Right atrium auricular region (tissue), 2 donors: ENCODE measurements at regions not wholly inside any gene's neighbourhood (a gene's known extent, or its start where the extent isn't known, plus 50 kb on each side); places are given as distances from the start of the nearest gene placed in this dataset.

Source experiments
- DNase-seq: peaks from one replicate; pipeline ENCODE4 v3.0.0-alpha.2; 2019; ENCODE audit warnings: low spot score
- H3K27ac ChIP-seq, 2 donors: fragments of 200-600 bp; sonication (generic); 1 replicate in 1 of 2; 2 replicates in 1 of 2; pipeline ENCODE4 v1.5.1; 2016 to 2019
- H3K27me3 ChIP-seq, 2 donors: fragments of 200-600 bp; sonication (generic); one replicate each; pipeline versions ENCODE4 v1.5.1 to v1.6.0; 2017 to 2019
- H3K36me3 ChIP-seq: fragments of 200-600 bp; sonication (generic); one replicate; pipeline ENCODE4 v1.5.1; 2016
- H3K4me1 ChIP-seq, 2 donors: fragments of 200-600 bp; sonication (generic); one replicate each; pipeline versions ENCODE4 v1.5.1 to v1.6.0; 2017 to 2019
- H3K4me3 ChIP-seq, 2 donors: fragments of 200-600 bp; sonication (generic); 1 replicate in 1 of 2; 2 replicates in 1 of 2; pipeline ENCODE4 v1.5.1; 2017 to 2019; ENCODE audit warnings: mild to moderate bottlenecking in 1 of 2, moderate library complexity in 1 of 2
- H3K9me3 ChIP-seq, 2 donors: fragments of 200-600 bp; sonication (generic); one replicate each; pipeline ENCODE4 v1.5.1; 2019
- TF ChIP-seq, protein P1 (sequence below), 2 donors: fragments of 200-600 bp; sonication (generic); IDR thresholded peaks; one replicate each; pipeline ENCODE4 v1.5.1; 2019; ENCODE audit warnings: antibody characterized with exemption in 2 of 2

DNA sequence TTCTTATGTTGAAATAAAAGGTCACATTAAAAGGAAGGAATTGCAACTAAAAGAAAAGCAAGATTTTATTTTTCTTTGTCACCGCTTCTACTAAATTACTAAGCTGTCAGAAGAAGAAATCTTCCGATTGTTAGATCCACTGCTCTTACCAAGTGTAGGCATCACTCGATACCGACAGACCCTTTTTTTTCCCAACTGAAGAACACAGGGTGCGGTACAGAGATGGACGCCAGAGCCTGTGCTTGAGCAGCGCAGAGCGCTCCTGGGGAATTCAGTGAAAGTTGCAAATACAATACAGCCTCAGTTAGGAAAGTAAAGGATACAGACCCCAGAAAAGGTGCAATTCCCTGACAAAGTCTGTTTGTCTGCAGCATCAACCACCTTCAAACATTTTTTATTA is 94.9 kb upstream of the WDR17 start:
- peaks cover 0 to 14% of the 10 kb centered on the region in 2 donors for H3K9me3 ChIP-seq
- H3K4me1 ChIP-seq, result no peaks in the 10 kb centered on the region
- TF ChIP-seq, protein P1, sequence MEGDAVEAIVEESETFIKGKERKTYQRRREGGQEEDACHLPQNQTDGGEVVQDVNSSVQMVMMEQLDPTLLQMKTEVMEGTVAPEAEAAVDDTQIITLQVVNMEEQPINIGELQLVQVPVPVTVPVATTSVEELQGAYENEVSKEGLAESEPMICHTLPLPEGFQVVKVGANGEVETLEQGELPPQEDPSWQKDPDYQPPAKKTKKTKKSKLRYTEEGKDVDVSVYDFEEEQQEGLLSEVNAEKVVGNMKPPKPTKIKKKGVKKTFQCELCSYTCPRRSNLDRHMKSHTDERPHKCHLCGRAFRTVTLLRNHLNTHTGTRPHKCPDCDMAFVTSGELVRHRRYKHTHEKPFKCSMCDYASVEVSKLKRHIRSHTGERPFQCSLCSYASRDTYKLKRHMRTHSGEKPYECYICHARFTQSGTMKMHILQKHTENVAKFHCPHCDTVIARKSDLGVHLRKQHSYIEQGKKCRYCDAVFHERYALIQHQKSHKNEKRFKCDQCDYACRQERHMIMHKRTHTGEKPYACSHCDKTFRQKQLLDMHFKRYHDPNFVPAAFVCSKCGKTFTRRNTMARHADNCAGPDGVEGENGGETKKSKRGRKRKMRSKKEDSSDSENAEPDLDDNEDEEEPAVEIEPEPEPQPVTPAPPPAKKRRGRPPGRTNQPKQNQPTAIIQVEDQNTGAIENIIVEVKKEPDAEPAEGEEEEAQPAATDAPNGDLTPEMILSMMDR (IDR thresholded peaks at IDR 0.05), result no peak
- H3K27me3 ChIP-seq, result no peaks in the 10 kb centered on the region
- no peak overlapping the region for H3K4me3 ChIP-seq
- no peak for DNase-seq
- H3K36me3 ChIP-seq, result no peaks in the 10 kb centered on the region
- H3K27ac ChIP-seq, result no peak overlapping the region

DNA sequence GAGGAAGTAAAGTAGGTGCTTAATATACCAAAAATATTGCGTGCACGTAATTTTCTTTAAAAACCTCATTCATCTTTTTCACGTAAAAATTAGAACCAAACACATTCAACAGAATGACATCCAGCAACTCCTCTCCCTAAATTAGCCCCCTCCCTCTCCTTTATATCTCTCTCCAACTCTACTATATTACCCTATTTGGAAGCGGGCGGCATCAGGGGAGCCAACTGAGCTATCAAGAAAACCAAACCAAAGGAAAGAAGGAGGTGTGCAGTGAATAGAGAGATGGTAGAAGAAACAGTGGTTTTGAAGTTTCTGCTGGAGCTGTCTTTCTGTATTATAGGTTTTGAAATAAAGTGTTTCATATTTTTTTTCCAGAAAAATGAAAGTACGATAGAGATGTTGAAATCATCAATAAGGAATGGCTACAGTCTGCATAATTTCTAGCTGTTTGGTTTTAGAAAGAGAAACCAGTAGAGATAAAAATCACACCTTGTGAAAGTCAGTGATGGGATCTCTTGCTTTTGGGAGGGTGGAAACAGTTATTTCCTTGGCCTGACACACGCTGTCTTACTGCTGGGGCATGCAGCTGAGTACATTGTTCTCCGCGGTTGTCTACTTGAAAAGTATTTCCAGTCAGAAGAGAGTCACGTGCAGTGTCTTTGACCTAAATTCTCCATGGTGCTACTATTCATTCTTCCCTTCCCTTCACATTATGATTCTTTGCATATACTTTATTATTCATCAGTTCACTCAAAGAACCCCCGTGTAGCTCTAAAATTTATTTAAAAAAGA is 94.1 kb upstream of the WDR17 start:
- no peak overlapping the region for H3K4me3 ChIP-seq
- no peak for DNase-seq
- no peaks in the 10 kb centered on the region for H3K36me3 ChIP-seq
- no peak overlapping the region for H3K27ac ChIP-seq
- TF ChIP-seq, protein P1 (IDR thresholded peaks at IDR 0.05), result no peak
- H3K4me1 ChIP-seq, result no peaks in the 10 kb centered on the region
- H3K27me3 ChIP-seq, result no peaks in the 10 kb centered on the region
- H3K9me3 ChIP-seq, result peaks cover 0 to 14% of the 10 kb centered on the region in 2 donors

DNA sequence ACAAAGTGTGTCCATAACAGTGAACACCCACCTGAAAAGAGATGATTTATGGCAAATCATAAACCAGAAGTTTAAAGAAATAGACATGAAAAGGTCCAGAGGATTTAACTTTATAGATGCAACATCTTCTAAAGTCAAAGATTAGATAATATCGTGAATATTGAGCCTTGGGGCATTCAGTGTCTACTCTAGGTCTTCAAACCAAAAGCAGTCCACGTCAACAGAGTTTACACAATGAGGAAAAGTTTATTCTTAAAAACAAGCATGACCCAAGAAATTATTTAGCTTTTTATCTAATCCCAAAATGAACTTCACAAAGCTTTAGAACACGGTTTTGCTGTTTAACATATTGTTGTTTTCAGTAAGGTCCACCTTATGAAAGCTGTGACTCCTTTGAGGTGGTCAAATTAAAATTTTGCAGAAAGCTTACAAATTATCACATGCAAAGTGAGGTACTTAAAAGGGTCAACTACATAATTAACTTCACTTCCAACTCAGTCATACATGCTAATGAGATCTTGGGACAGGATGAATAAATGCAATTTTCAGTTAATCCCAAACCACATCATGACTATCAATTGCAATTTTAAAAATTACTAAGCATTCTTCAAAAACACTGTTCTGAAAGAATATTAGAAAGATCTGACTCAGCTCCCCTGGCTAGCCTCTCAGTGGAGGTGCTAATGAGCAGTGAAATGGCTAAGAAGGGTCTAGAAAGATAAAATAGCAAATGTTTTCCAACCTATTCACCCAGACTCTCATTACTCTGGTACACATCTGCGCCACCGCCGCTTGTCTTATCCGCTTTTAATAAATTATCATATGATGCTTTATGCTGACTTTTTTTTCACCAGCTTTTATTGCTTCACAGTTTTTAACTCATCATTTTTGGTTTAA is 92.4 kb upstream of the WDR17 start:
- Histone ChIP-seq H3K9me3 (peaks cover 0 to 2% of the 10 kb centered on the region in 2 donors), H3K27ac (no peak overlapping the region), H3K27me3 (no peaks in the 10 kb centered on the region), H3K4me3 (no peak overlapping the region), H3K36me3 (no peaks in the 10 kb centered on the region), H3K4me1 (no peaks in the 10 kb centered on the region)
- TF ChIP-seq, protein P1 (IDR thresholded peaks at IDR 0.05), result no peak
- no peak for DNase-seq

DNA sequence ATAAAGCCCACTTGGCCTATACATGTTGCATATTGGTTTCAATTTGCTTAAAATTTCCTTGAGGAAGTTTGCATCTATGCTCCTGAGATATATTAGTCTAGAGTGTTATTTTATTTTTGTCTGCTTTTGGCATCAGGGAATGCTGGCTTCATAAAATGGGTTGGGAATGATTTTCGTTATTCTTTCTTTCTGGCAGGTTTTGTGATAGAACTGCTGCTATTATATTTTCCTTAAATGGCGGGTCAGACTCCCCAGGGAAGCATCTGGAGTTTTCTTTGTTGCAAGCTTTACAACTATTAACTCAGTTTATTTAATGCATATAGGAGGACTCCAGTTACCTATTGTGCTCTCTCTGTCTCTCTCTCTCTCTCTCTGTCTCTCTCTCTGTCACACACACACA is 82.0 kb upstream of the WDR17 start:
- Histone ChIP-seq H3K27ac (no peak overlapping the region), H3K4me3 (no peak overlapping the region), H3K9me3 (no peaks in the 10 kb centered on the region), H3K4me1 (no peaks in the 10 kb centered on the region), H3K27me3 (no peaks in the 10 kb centered on the region), H3K36me3 (no peaks in the 10 kb centered on the region)
- TF ChIP-seq, protein P1 (IDR thresholded peaks at IDR 0.05), result no peak
- DNase-seq, result no peak

DNA sequence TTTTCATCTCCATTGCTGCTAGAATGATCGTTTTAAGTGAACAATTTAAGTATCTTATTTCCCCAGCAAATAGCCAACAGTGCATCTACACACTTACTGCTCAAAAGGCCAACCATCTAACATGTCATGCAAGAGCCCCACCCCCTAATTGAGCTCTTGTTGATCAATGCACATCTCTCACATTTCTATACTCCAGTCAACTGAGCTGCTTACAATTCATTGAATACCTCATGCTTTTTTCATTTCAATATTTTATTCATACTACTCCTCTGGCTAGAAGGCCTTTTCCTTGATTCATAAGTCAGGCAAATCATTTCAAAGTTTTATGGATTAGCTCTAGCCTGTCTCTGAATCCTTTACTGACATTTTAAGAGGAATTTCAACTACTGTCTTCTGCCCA is 79.0 kb upstream of the WDR17 start:
- Histone ChIP-seq H3K9me3 (no peaks in the 10 kb centered on the region), H3K27me3 (no peaks in the 10 kb centered on the region), H3K36me3 (no peaks in the 10 kb centered on the region), H3K4me1 (no peaks in the 10 kb centered on the region), H3K4me3 (no peak overlapping the region), H3K27ac (no peak overlapping the region)
- TF ChIP-seq, protein P1 (IDR thresholded peaks at IDR 0.05), result no peak
- DNase-seq, result no peak
